ENCODE measurements at regions not wholly inside any gene's neighbourhood (a gene's known extent, or its start where the extent isn't known, plus 50 kb on each side); places are given as distances from the start of the nearest gene placed in this dataset.

GRCh38 chr3:102069211-102069662 is 219.9 kb downstream of the NFKBIZ start:
- Histone ChIP-seq H3K27ac (ENCODE audit: low read depth, low read length) (no peak overlapping the region), H3K27me3 (ENCODE audit: insufficient read depth, low read length, poor library complexity, severe bottlenecking) (no peaks in the 10 kb centered on the region), H3K9me3 (ENCODE audit: low read length) (no peaks in the 10 kb centered on the region), H3K36me3 (ENCODE audit: insufficient read depth, low read length) (no peaks in the 10 kb centered on the region), H3K4me1 (ENCODE audit: insufficient read depth, low read length) (no peaks in the 10 kb centered on the region), H3K4me3 (ENCODE audit: low read length) (no peak overlapping the region)
- Mint-ChIP-seq H3K27ac (peak overlapping the region in 1 of 8 donors; percentile 58), H3K36me3 (peaks cover 0 to 18% (median 1%) of the 10 kb centered on the region in 3 donors), H3K4me1 (no peaks in the 10 kb centered on the region), H3K9me3 (peaks cover 0 to 3% (median 0%) of the 10 kb centered on the region in 5 donors), H3K27me3 (peaks cover 0 to 3% of the 10 kb centered on the region in 2 donors), H3K4me3 (no peak overlapping the region)
- POLR2A ChIA-PET, result no interaction called here
- CTCF ChIA-PET, result no interaction called here
- DNase-seq, result no peak

GRCh38 chr3:102074946-102075345 is 225.6 kb downstream of the NFKBIZ start:
- Mint-ChIP-seq H3K4me1 (no peaks in the 10 kb centered on the region), H3K4me3 (no peak overlapping the region), H3K27ac (no peak overlapping the region), H3K9me3 (no peaks in the 10 kb centered on the region), H3K36me3 (peaks cover 0 to 6% (median 0%) of the 10 kb centered on the region in 3 donors), H3K27me3 (no peaks in the 10 kb centered on the region)
- Histone ChIP-seq H3K4me3 (ENCODE audit: low read length) (no peak overlapping the region), H3K9me3 (ENCODE audit: low read length) (no peaks in the 10 kb centered on the region), H3K4me1 (ENCODE audit: insufficient read depth, low read length) (peaks cover 29% of the 10 kb centered on the region), H3K36me3 (ENCODE audit: insufficient read depth, low read length) (no peaks in the 10 kb centered on the region), H3K27me3 (ENCODE audit: insufficient read depth, low read length, poor library complexity, severe bottlenecking) (no peaks in the 10 kb centered on the region), H3K27ac (ENCODE audit: low read depth, low read length) (no peak overlapping the region)
- ChIA-PET CTCF (no interaction called here), POLR2A (no interaction called here)
- DNase-seq, result no peak

GRCh38 chr3:102078401-102078800 is 229.1 kb downstream of the NFKBIZ start:
- no peak overlapping the region for H3K27ac ChIP-seq (ENCODE audit: low read depth, low read length)

GRCh38 chr3:102078854-102079808 is 229.8 kb downstream of the NFKBIZ start:
- no peak overlapping the region for H3K4me3 Mint-ChIP-seq
- DNase-seq, result peak in 1 of 5 donors; percentile 42
- ChIA-PET CTCF (no interaction called here), POLR2A (interaction anchor here (0.9 kb wide), 1 partner anchor 230 kb away, joined by 6 read pairs; the partner anchor contains the start of gene NFKBIZ)
- Histone ChIP-seq H3K4me1 (ENCODE audit: insufficient read depth, low read length) (peaks cover 35% of the 10 kb centered on the region), H3K9me3 (ENCODE audit: low read length) (no peaks in the 10 kb centered on the region), H3K4me3 (ENCODE audit: low read length) (no peak overlapping the region), H3K27me3 (ENCODE audit: insufficient read depth, low read length, poor library complexity, severe bottlenecking) (no peaks in the 10 kb centered on the region), H3K36me3 (ENCODE audit: insufficient read depth, low read length) (no peaks in the 10 kb centered on the region), H3K27ac (ENCODE audit: low read depth, low read length) (no peak overlapping the region)
- H3K9me3 Mint-ChIP-seq, result no peaks in the 10 kb centered on the region
- H3K27ac Mint-ChIP-seq, result peak overlapping the region in 1 of 8 donors; percentile 29
- peaks cover 3 to 5% of the 10 kb centered on the region in 2 donors for H3K27me3 Mint-ChIP-seq
- H3K36me3 Mint-ChIP-seq, result peaks cover 0 to 4% (median 2%) of the 10 kb centered on the region in 3 donors
- H3K4me1 Mint-ChIP-seq, result no peaks in the 10 kb centered on the region

More at GRCh38 chr3:102078401-102078800, 229.1 kb downstream of the NFKBIZ start:
- Histone ChIP-seq H3K36me3 (ENCODE audit: insufficient read depth, low read length) (no peaks in the 10 kb centered on the region), H3K4me3 (ENCODE audit: low read length) (no peak overlapping the region), H3K4me1 (ENCODE audit: insufficient read depth, low read length) (peaks cover 35% of the 10 kb centered on the region), H3K27me3 (ENCODE audit: insufficient read depth, low read length, poor library complexity, severe bottlenecking) (no peaks in the 10 kb centered on the region), H3K9me3 (ENCODE audit: low read length) (no peaks in the 10 kb centered on the region)
- no peak for DNase-seq
- Mint-ChIP-seq H3K4me1 (no peaks in the 10 kb centered on the region), H3K4me3 (no peak overlapping the region), H3K9me3 (no peaks in the 10 kb centered on the region), H3K27ac (no peak overlapping the region), H3K27me3 (peaks cover 3 to 5% of the 10 kb centered on the region in 2 donors), H3K36me3 (peaks cover 0 to 2% (median 0%) of the 10 kb centered on the region in 3 donors)
- ChIA-PET CTCF (no interaction called here), POLR2A (no interaction called here)

GRCh38 chr3:102079809-102080197 is 230.5 kb downstream of the NFKBIZ start:
- Histone ChIP-seq H3K27me3 (ENCODE audit: insufficient read depth, low read length, poor library complexity, severe bottlenecking) (no peaks in the 10 kb centered on the region), H3K4me3 (ENCODE audit: low read length) (no peak overlapping the region), H3K9me3 (ENCODE audit: low read length) (no peaks in the 10 kb centered on the region), H3K36me3 (ENCODE audit: insufficient read depth, low read length) (no peaks in the 10 kb centered on the region), H3K27ac (ENCODE audit: low read depth, low read length) (no peak overlapping the region), H3K4me1 (ENCODE audit: insufficient read depth, low read length) (peaks cover 35% of the 10 kb centered on the region)
- DNase-seq, result no peak
- CTCF ChIA-PET, result no interaction called here
- H3K27me3 Mint-ChIP-seq, result peaks cover 3 to 5% of the 10 kb centered on the region in 2 donors
- POLR2A ChIA-PET, result interaction anchor here (0.9 kb wide), 1 partner anchor 230 kb away, joined by 6 read pairs; the partner anchor contains the start of gene NFKBIZ
- no peaks in the 10 kb centered on the region for H3K4me1 Mint-ChIP-seq
- H3K9me3 Mint-ChIP-seq, result no peaks in the 10 kb centered on the region
- H3K27ac Mint-ChIP-seq, result no peak overlapping the region
- H3K36me3 Mint-ChIP-seq, result peaks cover 0 to 5% (median 4%) of the 10 kb centered on the region in 3 donors
- H3K4me3 Mint-ChIP-seq, result no peak overlapping the region

GRCh38 chr3:102081572-102082289 is 232.4 kb downstream of the NFKBIZ start:
- Histone ChIP-seq H3K4me1 (ENCODE audit: insufficient read depth, low read length) (peaks cover 35% of the 10 kb centered on the region), H3K36me3 (ENCODE audit: insufficient read depth, low read length) (no peaks in the 10 kb centered on the region), H3K27ac (ENCODE audit: low read depth, low read length) (no peak overlapping the region), H3K4me3 (ENCODE audit: low read length) (no peak overlapping the region), H3K9me3 (ENCODE audit: low read length) (no peaks in the 10 kb centered on the region), H3K27me3 (ENCODE audit: insufficient read depth, low read length, poor library complexity, severe bottlenecking) (no peaks in the 10 kb centered on the region)
- peaks cover 5 to 6% of the 10 kb centered on the region in 2 donors for H3K27me3 Mint-ChIP-seq
- peaks cover 0 to 5% (median 4%) of the 10 kb centered on the region in 3 donors for H3K36me3 Mint-ChIP-seq
- ChIA-PET POLR2A (no interaction called here), CTCF (no interaction called here)
- no peak overlapping the region for H3K27ac Mint-ChIP-seq
- no peak for DNase-seq
- no peaks in the 10 kb centered on the region for H3K9me3 Mint-ChIP-seq
- no peaks in the 10 kb centered on the region for H3K4me1 Mint-ChIP-seq
- no peak overlapping the region for H3K4me3 Mint-ChIP-seq

- no peaks in the 10 kb centered on the region for H3K36me3 ChIP-seq (ENCODE audit: insufficient read depth, low read length)
- ChIA-PET POLR2A (no interaction called here), CTCF (no interaction called here)
- H3K9me3 Mint-ChIP-seq, result no peaks in the 10 kb centered on the region
- no peak overlapping the region for H3K27ac ChIP-seq (ENCODE audit: low read depth, low read length)
- peaks cover 0 to 5% (median 4%) of the 10 kb centered on the region in 3 donors for H3K36me3 Mint-ChIP-seq
- no peaks in the 10 kb centered on the region for H3K27me3 ChIP-seq (ENCODE audit: insufficient read depth, low read length, poor library complexity, severe bottlenecking)
- peaks cover 5 to 6% of the 10 kb centered on the region in 2 donors for H3K27me3 Mint-ChIP-seq
- H3K4me1 Mint-ChIP-seq, result no peaks in the 10 kb centered on the region
- no peak overlapping the region for H3K4me3 ChIP-seq (ENCODE audit: low read length)
- H3K4me1 ChIP-seq (ENCODE audit: insufficient read depth, low read length), result peaks cover 21% of the 10 kb centered on the region
- no peak for DNase-seq
- no peaks in the 10 kb centered on the region for H3K9me3 ChIP-seq (ENCODE audit: low read length)
- no peak overlapping the region for H3K27ac Mint-ChIP-seq
- no peak overlapping the region for H3K4me3 Mint-ChIP-seq
Measured at GRCh38 chr3:102083473-102083872, 234.2 kb downstream of the NFKBIZ start.

- POLR2A ChIA-PET, result no interaction called here
Measured at GRCh38 chr3:102084006-102084405, 234.7 kb downstream of the NFKBIZ start.

More at GRCh38 chr3:102084006-102084405, 234.7 kb downstream of the NFKBIZ start:
- no peaks in the 10 kb centered on the region for H3K9me3 Mint-ChIP-seq
- no peaks in the 10 kb centered on the region for H3K36me3 ChIP-seq (ENCODE audit: insufficient read depth, low read length)
- peaks cover 5 to 6% of the 10 kb centered on the region in 2 donors for H3K27me3 Mint-ChIP-seq
- H3K4me3 Mint-ChIP-seq, result no peak overlapping the region
- no peak overlapping the region for H3K27ac Mint-ChIP-seq
- no peaks in the 10 kb centered on the region for H3K4me1 Mint-ChIP-seq
- H3K9me3 ChIP-seq (ENCODE audit: low read length), result no peaks in the 10 kb centered on the region
- H3K27me3 ChIP-seq (ENCODE audit: insufficient read depth, low read length, poor library complexity, severe bottlenecking), result no peaks in the 10 kb centered on the region
- no peak overlapping the region for H3K4me3 ChIP-seq (ENCODE audit: low read length)
- no peak for DNase-seq
- CTCF ChIA-PET, result no interaction called here
- peaks cover 0 to 5% (median 4%) of the 10 kb centered on the region in 3 donors for H3K36me3 Mint-ChIP-seq
- H3K27ac ChIP-seq (ENCODE audit: low read depth, low read length), result no peak overlapping the region
- H3K4me1 ChIP-seq (ENCODE audit: insufficient read depth, low read length), result peaks cover 15% of the 10 kb centered on the region

Measured in CD8-positive, alpha-beta memory T cell (primary cell).